A673 (cell line): ENCODE measurements at regions not wholly inside any gene's neighbourhood (a gene's known extent, or its start where the extent isn't known, plus 50 kb on each side); places are given as distances from the start of the nearest gene placed in this dataset.

Experiments used
- BruUV-seq: library from RNA; stranded (reverse); fragments of 400-500 nt; replicated peaks from 2 replicates; lab custom pipeline; 2021; lab: Mats Ljungman, UMichigan
- CTCF ChIA-PET: fragments of 300-600 bp; sonication (Branson Sonifier 250); formaldehyde crosslinking; loops from one replicate; lab custom pipeline; 2022; ENCODE audit warnings: antibody characterized with exemption; lab: Charles Lee
- POLR2A ChIA-PET: fragments of 300-600 bp; sonication (Branson Sonifier 250); formaldehyde crosslinking; loops from one replicate; lab custom pipeline; 2022; ENCODE audit warnings: antibody characterized with exemption; ENCODE audit not compliant: low non-redundant PET; lab: Charles Lee
- DNase-seq: peaks from one replicate; pipeline ENCODE4 v3.0.0-alpha.2; 2015; ENCODE audit warnings: low spot score
- H3K27ac ChIP-seq: fragments of 200-600 bp; sonication (generic); 2 replicates; pipeline ENCODE4 v1.5.1; 2016; ENCODE audit warnings: mixed run types, low read depth, mild to moderate bottlenecking, mixed read lengths, antibody characterized with exemption, low read length; ENCODE audit not compliant: poor library complexity, severe bottlenecking
- H3K27me3 ChIP-seq: fragments of 200-600 bp; sonication (generic); replicated peaks from 2 replicates; pipeline ENCODE4 v1.6.1; 2017; ENCODE audit warnings: mixed run types, low read depth, mild to moderate bottlenecking, mixed read lengths, antibody characterized with exemption, low read length; ENCODE audit not compliant: insufficient read depth, poor library complexity
- H3K36me3 ChIP-seq: fragments of 200-600 bp; sonication (generic); 2 replicates; pipeline ENCODE4 v1.6.1; 2016; ENCODE audit warnings: mixed run types, mild to moderate bottlenecking, mixed read lengths, antibody characterized with exemption, low read length; ENCODE audit not compliant: insufficient read depth, poor library complexity, severe bottlenecking
- H3K4me1 ChIP-seq: fragments of 200-600 bp; sonication (generic); 2 replicates; pipeline ENCODE4 v1.6.1; 2017; ENCODE audit warnings: mixed run types, mild to moderate bottlenecking, mixed read lengths, antibody characterized with exemption, low read length; ENCODE audit not compliant: insufficient read depth, poor library complexity, severe bottlenecking
- H3K4me3 ChIP-seq: fragments of 200-600 bp; sonication (generic); 2 replicates; pipeline ENCODE4 v1.5.1; 2016; ENCODE audit warnings: low read depth, mixed run types, mild to moderate bottlenecking, mixed read lengths, low read length; ENCODE audit not compliant: poor library complexity, severe bottlenecking
- H3K9me3 ChIP-seq: fragments of 200-600 bp; sonication (generic); 2 replicates; pipeline ENCODE4 v1.6.1; 2016; ENCODE audit warnings: mixed run types, low read depth, mild to moderate bottlenecking, mixed read lengths, antibody characterized with exemption, low read length; ENCODE audit not compliant: poor library complexity, severe bottlenecking
- CTCF ChIP-seq: fragments of 300-800, 200-600 bp; sonication (generic); conservative IDR thresholded peaks from 2 replicates; pipeline ENCODE4 v1.5.1; 2017; ENCODE audit warnings: low read depth, mild to moderate bottlenecking, antibody characterized with exemption, low read length, moderate library complexity, mixed read lengths
- EZH2 ChIP-seq: fragments of 200-600 bp; sonication (generic); IDR thresholded peaks from 2 replicates; pipeline ENCODE4 v1.6.1; 2017; ENCODE audit warnings: borderline replicate concordance, low read depth, mild to moderate bottlenecking, mixed read lengths, antibody characterized with exemption, low read length; ENCODE audit not compliant: poor library complexity, severe bottlenecking
- intact Hi-C: fragments of 100-400 bp; cut with micrococcal nuclease; formaldehyde crosslinking; loops from one replicate; pipeline ENCODE4 v1.10.0; 2022; ENCODE audit not compliant: unreplicated experiment

DNA sequence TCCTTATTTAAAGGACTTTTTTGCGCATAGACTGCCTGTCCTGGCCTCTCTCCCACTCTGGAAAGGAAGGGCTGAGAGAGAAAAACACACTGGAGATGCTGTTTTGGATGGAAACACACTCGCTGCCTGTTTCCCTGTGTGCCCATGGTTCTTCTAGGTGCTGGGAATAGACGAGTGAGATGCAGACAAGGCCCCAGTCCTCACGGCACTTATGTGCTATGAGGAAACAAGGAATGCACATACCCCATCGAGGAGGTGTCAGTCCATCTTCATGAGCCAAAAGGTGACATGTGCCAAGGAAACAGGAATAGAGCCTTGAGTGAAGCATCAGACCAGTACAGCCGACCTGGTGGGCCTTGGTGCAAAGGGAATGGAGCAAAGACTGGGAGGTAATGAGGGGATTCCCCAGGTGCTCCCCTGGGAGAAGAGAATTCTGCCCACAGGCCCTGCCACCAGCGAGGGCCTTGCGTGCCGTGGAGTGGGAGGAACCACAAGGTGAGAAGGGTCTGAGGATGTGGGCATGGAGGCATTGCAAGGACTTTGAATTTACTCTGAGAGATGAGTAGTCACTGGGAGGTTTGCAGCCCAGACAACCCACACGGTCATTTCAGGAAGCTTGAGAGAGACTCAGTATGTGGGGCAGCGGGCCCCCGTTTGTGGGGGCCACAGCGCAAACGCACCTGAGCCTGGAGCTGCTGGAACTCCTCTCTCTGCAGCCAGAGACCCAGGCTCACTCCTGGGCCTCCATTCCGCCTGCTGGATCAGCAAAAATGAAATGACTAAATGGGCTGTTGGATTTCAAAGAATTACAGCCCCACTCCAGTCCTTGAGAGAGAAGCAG is 197.5 kb upstream of the COPS8 start:
- intact Hi-C loops: no loop called here
- H3K36me3 ChIP-seq: no peaks in the 10 kb centered on the region
- H3K27me3 ChIP-seq: no peaks in the 10 kb centered on the region
- no TSS peak for BruUV-seq
- ChIA-PET CTCF (no interaction called here), POLR2A (no interaction called here)
- no peak overlapping the region for H3K27ac ChIP-seq
- no peak overlapping the region for H3K4me3 ChIP-seq
- TF ChIP-seq EZH2 (no peak), CTCF (no peak)
- H3K9me3 ChIP-seq: no peaks in the 10 kb centered on the region
- DNase-seq: no peak
- H3K4me1 ChIP-seq: peaks cover 12% of the 10 kb centered on the region

GRCh38 chr2:236888794-236889780 is 196.6 kb upstream of the COPS8 start:
- TF ChIP-seq CTCF (no peak), EZH2 (no peak)
- no peaks in the 10 kb centered on the region for H3K27me3 ChIP-seq

GRCh38 chr2:236889791-236890704 is 195.6 kb upstream of the COPS8 start:
- intact Hi-C loops: no loop called here
- H3K9me3 ChIP-seq: no peaks in the 10 kb centered on the region
- DNase-seq: no peak
- POLR2A ChIA-PET: no interaction called here
- peaks cover 12% of the 10 kb centered on the region for H3K4me1 ChIP-seq
- no peaks in the 10 kb centered on the region for H3K27me3 ChIP-seq
- H3K27ac ChIP-seq: no peak overlapping the region
- H3K36me3 ChIP-seq: no peaks in the 10 kb centered on the region
- no TSS peak for BruUV-seq
- H3K4me3 ChIP-seq: no peak overlapping the region
- CTCF ChIA-PET: no interaction called here
- TF ChIP-seq CTCF: no peak
- no peak for TF ChIP-seq EZH2

More at GRCh38 chr2:236888794-236889780, 196.6 kb upstream of the COPS8 start:
- Histone ChIP-seq H3K27ac (no peak overlapping the region), H3K36me3 (no peaks in the 10 kb centered on the region), H3K9me3 (no peaks in the 10 kb centered on the region), H3K4me3 (no peak overlapping the region), H3K4me1 (peaks cover 12% of the 10 kb centered on the region)
- ChIA-PET POLR2A (no interaction called here), CTCF (no interaction called here)
- intact Hi-C loops: no loop called here
- DNase-seq: peak; percentile 25
- BruUV-seq: no TSS peak
